ENCODE measurements at regions not wholly inside any gene's neighbourhood (a gene's known extent, or its start where the extent isn't known, plus 50 kb on each side); places are given as distances from the start of the nearest gene placed in this dataset.
A peak's percentile ranks its signal among the peaks of the same experiment; 100 is the strongest.

DNA sequence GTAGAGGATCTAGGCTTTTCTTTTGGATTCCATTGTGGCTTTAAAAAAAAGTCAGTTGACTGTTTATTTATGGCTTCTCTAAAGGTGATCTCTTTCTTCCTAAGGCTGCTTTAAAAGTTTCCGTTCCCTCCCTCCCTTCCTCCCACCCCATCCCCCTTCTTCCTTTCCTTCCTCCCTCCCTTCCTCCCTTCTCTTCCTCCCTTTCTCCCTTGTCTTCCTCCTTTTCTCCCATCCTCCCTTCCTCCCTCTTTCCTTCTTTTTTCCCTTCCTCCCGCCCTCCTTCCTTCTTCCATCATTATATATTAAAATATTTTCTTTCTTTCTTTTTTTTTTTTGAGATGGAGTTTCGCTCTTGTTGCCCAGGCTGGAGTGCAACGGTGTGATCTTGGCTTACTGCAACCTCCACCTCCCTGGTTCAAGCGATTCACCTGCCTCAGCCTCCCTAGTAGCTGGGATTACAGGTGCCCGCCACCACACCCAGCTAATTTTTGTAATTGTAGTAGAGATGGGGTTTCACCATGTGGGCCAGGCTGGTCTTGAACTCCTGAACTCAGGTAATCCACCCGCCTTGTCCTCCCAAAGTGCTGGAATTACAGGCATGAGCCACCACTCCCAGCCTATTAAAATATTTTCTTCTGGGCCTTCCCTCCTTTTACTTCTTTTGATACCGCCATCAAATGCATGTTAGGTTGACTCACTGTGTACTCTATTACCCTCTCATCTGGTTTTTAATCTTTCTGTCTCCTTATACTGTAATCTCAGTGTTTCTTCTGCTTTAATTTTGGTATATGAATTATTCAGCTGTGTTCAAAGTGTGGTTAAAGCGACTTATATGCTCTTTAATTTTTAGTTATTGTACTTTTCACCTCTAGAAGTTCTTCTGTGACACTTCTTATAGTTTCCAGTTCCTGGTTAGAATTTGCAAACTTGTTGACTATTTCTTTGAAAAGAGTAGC, 59.2 kb upstream of the ATP5PO start:
- Histone ChIP-seq H3K36me3 (ENCODE audit: control insufficient read depth, insufficient read depth, low read length) (no peaks in the 10 kb centered on the region), H3K4me3 (ENCODE audit: insufficient read depth, low read depth, low read length) (no peak overlapping the region), H3K9me3 (ENCODE audit: control insufficient read depth, low read length) (no peaks in the 10 kb centered on the region), H3K27me3 (ENCODE audit: control insufficient read depth, insufficient read depth, low read length, poor library complexity, severe bottlenecking) (no peaks in the 10 kb centered on the region), H3K27ac (ENCODE audit: insufficient read depth, low read depth, low read length, poor library complexity, severe bottlenecking) (no peak overlapping the region), H3K4me1 (ENCODE audit: control insufficient read depth, insufficient read depth, low read length) (peaks cover 16% of the 10 kb centered on the region)
- WGBS, 2 experiments, result 85 to 96% methylated on average over 7 to 8 of the region's 9 CpGs

- H3K27ac ChIP-seq (ENCODE audit: insufficient read depth, low read depth, low read length, poor library complexity, severe bottlenecking), result no peak overlapping the region
- H3K4me1 ChIP-seq (ENCODE audit: control insufficient read depth, insufficient read depth, low read length), result peaks cover 16% of the 10 kb centered on the region
- WGBS, 2 experiments, result 85 to 91% methylated on average over 5 of the region's 5 CpGs
- H3K27me3 ChIP-seq (ENCODE audit: control insufficient read depth, insufficient read depth, low read length, poor library complexity, severe bottlenecking), result no peaks in the 10 kb centered on the region
- no peaks in the 10 kb centered on the region for H3K9me3 ChIP-seq (ENCODE audit: control insufficient read depth, low read length)
- H3K36me3 ChIP-seq (ENCODE audit: control insufficient read depth, insufficient read depth, low read length), result no peaks in the 10 kb centered on the region
- no peak overlapping the region for H3K4me3 ChIP-seq (ENCODE audit: insufficient read depth, low read depth, low read length)
These were observed 57.7 kb upstream of the ATP5PO start for GRCh38 chr21:33973268-33973667.

DNA sequence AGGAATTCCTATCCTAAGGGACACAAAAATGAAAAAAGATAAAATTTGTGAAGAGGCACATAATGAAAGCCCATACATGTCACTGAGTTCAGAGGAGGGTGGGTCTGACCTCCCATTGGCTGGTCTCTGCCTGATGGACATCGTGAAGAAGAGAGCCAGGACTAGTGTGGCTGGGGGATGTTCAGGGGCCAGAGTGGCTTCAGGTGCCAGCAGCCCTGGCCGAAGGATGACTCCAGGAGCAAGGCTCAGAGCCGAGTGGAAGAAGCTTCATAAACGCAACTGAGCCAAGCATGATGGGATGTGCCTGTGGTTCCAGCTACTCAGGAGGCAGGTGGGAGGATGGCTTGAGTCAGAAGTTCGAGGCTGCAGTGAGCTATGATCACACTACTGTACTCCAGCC, 56.9 kb upstream of the ATP5PO start:
- H3K4me3 ChIP-seq (ENCODE audit: insufficient read depth, low read depth, low read length), result no peak overlapping the region
- no peaks in the 10 kb centered on the region for H3K9me3 ChIP-seq (ENCODE audit: control insufficient read depth, low read length)
- no peaks in the 10 kb centered on the region for H3K36me3 ChIP-seq (ENCODE audit: control insufficient read depth, insufficient read depth, low read length)
- no peak overlapping the region for H3K27ac ChIP-seq (ENCODE audit: insufficient read depth, low read depth, low read length, poor library complexity, severe bottlenecking)
- H3K4me1 ChIP-seq (ENCODE audit: control insufficient read depth, insufficient read depth, low read length), result peaks cover 16% of the 10 kb centered on the region
- H3K27me3 ChIP-seq (ENCODE audit: control insufficient read depth, insufficient read depth, low read length, poor library complexity, severe bottlenecking), result no peaks in the 10 kb centered on the region
- WGBS, 2 experiments, result 95 to 96% methylated on average over 5 of the region's 5 CpGs

DNA sequence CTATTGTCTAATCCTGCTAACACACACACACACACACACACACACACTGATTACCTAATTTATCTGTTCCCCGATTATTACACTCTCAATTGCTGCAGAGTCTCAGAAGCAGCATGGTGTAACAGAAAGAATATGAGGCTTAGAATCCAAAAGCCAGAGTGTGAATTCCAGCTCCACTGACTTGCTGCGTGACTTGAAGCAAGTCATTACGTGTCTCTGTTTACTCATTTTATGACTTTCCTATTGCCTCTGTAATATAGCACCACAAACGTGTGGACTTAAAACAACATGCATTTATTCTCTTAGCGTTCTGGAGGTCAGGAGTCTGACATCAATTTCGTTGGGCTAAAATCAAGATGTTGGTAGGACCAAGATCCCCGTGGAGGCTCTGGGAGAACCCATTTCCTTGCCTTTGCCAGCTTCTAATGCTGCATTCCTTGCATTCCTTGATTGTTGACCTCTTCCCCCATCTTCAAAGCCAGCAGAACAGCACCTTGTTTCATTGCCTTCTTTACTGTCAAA, 55.9 kb upstream of the ATP5PO start:
- WGBS, 2 experiments, result 65 to 68% methylated on average over 7 of the region's 7 CpGs
- Histone ChIP-seq H3K27ac (ENCODE audit: insufficient read depth, low read depth, low read length, poor library complexity, severe bottlenecking) (peak overlapping the region; percentile 39), H3K9me3 (ENCODE audit: control insufficient read depth, low read length) (no peaks in the 10 kb centered on the region), H3K4me1 (ENCODE audit: control insufficient read depth, insufficient read depth, low read length) (peaks cover 13% of the 10 kb centered on the region), H3K36me3 (ENCODE audit: control insufficient read depth, insufficient read depth, low read length) (no peaks in the 10 kb centered on the region), H3K27me3 (ENCODE audit: control insufficient read depth, insufficient read depth, low read length, poor library complexity, severe bottlenecking) (no peaks in the 10 kb centered on the region), H3K4me3 (ENCODE audit: insufficient read depth, low read depth, low read length) (no peak overlapping the region)

GRCh38 chr21:33969581-33969980, 54.0 kb upstream of the ATP5PO start:
- Histone ChIP-seq H3K4me1 (ENCODE audit: control insufficient read depth, insufficient read depth, low read length) (peaks cover 3% of the 10 kb centered on the region), H3K27ac (ENCODE audit: insufficient read depth, low read depth, low read length, poor library complexity, severe bottlenecking) (no peak overlapping the region), H3K4me3 (ENCODE audit: insufficient read depth, low read depth, low read length) (no peak overlapping the region), H3K36me3 (ENCODE audit: control insufficient read depth, insufficient read depth, low read length) (no peaks in the 10 kb centered on the region), H3K27me3 (ENCODE audit: control insufficient read depth, insufficient read depth, low read length, poor library complexity, severe bottlenecking) (no peaks in the 10 kb centered on the region), H3K9me3 (ENCODE audit: control insufficient read depth, low read length) (no peaks in the 10 kb centered on the region)
- WGBS, 2 experiments, result 96 to 98% methylated on average over 3 of the region's 3 CpGs

DNA sequence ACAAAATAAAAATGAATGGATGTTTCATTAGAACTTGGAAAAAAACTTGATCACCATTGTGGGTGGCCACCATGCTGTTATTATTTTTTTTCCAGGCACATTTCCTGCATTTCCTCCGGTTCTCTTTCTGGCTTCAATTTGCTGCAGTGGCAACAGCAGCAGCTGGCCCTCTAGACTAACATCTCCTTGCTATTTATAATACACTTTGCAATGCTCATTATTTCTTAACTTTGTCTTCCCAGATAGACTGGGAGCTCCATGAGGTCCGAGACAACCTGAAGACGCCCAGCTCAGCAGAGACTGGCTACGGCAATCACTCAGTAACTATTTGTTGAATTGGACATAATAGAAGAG, 53.4 kb upstream of the ATP5PO start:
- Histone ChIP-seq H3K4me3 (ENCODE audit: insufficient read depth, low read depth, low read length) (no peak overlapping the region), H3K27ac (ENCODE audit: insufficient read depth, low read depth, low read length, poor library complexity, severe bottlenecking) (no peak overlapping the region), H3K27me3 (ENCODE audit: control insufficient read depth, insufficient read depth, low read length, poor library complexity, severe bottlenecking) (no peaks in the 10 kb centered on the region), H3K4me1 (ENCODE audit: control insufficient read depth, insufficient read depth, low read length) (peaks cover 3% of the 10 kb centered on the region), H3K9me3 (ENCODE audit: control insufficient read depth, low read length) (no peaks in the 10 kb centered on the region), H3K36me3 (ENCODE audit: control insufficient read depth, insufficient read depth, low read length) (no peaks in the 10 kb centered on the region)
- WGBS, 2 experiments, result 94 to 98% methylated on average over 4 of the region's 4 CpGs

GRCh38 chr21:33968080-33968994, 52.7 kb upstream of the ATP5PO start:
- H3K4me1 ChIP-seq (ENCODE audit: control insufficient read depth, insufficient read depth, low read length), result peaks cover 3% of the 10 kb centered on the region
- H3K27me3 ChIP-seq (ENCODE audit: control insufficient read depth, insufficient read depth, low read length, poor library complexity, severe bottlenecking), result no peaks in the 10 kb centered on the region
- 61 to 65% methylated on average over 4 to 5 of the region's 5 CpGs for WGBS, 2 experiments
- H3K36me3 ChIP-seq (ENCODE audit: control insufficient read depth, insufficient read depth, low read length), result no peaks in the 10 kb centered on the region
- no peak overlapping the region for H3K4me3 ChIP-seq (ENCODE audit: insufficient read depth, low read depth, low read length)
- no peaks in the 10 kb centered on the region for H3K9me3 ChIP-seq (ENCODE audit: control insufficient read depth, low read length)
- no peak overlapping the region for H3K27ac ChIP-seq (ENCODE audit: insufficient read depth, low read depth, low read length, poor library complexity, severe bottlenecking)

- no peaks in the 10 kb centered on the region for H3K36me3 ChIP-seq (ENCODE audit: control insufficient read depth, insufficient read depth, low read length)
- no peaks in the 10 kb centered on the region for H3K27me3 ChIP-seq (ENCODE audit: control insufficient read depth, insufficient read depth, low read length, poor library complexity, severe bottlenecking)
- WGBS, 2 experiments, result 93 to 94% methylated on average over 5 of the region's 5 CpGs
- no peaks in the 10 kb centered on the region for H3K9me3 ChIP-seq (ENCODE audit: control insufficient read depth, low read length)
- H3K27ac ChIP-seq (ENCODE audit: insufficient read depth, low read depth, low read length, poor library complexity, severe bottlenecking), result no peak overlapping the region
- H3K4me3 ChIP-seq (ENCODE audit: insufficient read depth, low read depth, low read length), result no peak overlapping the region
- H3K4me1 ChIP-seq (ENCODE audit: control insufficient read depth, insufficient read depth, low read length), result peaks cover 3% of the 10 kb centered on the region
These were observed 51.5 kb upstream of the ATP5PO start for GRCh38 chr21:33967086-33967571.

DNA sequence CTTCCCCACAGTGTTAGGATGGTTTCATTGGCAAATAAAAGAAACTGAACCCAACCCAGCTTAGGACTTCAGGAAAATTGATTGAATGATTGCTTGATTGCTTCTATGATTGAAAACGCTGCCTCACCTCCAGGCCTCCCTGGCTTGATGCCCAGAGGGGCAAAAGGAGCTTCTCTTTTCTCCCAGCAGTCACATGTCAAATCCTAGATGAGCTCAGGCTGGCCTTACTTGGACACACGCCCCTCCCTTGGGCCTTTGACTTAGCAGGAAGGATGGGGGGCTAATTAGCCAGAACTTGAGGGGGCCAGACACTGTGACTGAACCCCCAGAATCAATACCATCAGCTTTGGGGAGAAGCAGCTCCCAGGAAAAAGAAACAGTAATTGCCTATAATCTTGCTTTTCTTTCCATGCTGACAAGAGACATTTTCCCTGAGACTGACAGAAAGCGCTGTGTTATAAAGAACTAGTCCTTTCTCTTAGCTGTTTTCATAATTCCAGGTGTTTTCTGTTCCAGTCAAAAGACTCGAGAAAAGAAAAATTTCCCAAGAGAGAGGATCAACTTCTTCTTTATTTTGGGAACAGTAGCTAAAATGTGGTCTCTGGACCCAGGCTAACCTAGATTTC, 50.8 kb upstream of the ATP5PO start:
- no peak overlapping the region for H3K27ac ChIP-seq (ENCODE audit: insufficient read depth, low read depth, low read length, poor library complexity, severe bottlenecking)
- peaks cover 3% of the 10 kb centered on the region for H3K4me1 ChIP-seq (ENCODE audit: control insufficient read depth, insufficient read depth, low read length)
- no peak overlapping the region for H3K4me3 ChIP-seq (ENCODE audit: insufficient read depth, low read depth, low read length)
- H3K9me3 ChIP-seq (ENCODE audit: control insufficient read depth, low read length), result no peaks in the 10 kb centered on the region
- H3K27me3 ChIP-seq (ENCODE audit: control insufficient read depth, insufficient read depth, low read length, poor library complexity, severe bottlenecking), result no peaks in the 10 kb centered on the region
- 86 to 92% methylated on average over 4 of the region's 4 CpGs for WGBS, 2 experiments
- H3K36me3 ChIP-seq (ENCODE audit: control insufficient read depth, insufficient read depth, low read length), result no peaks in the 10 kb centered on the region

Measured in ectodermal cell (in vitro differentiated cells).